ENCODE measurements at regions not wholly inside any gene's neighbourhood (a gene's known extent, or its start where the extent isn't known, plus 50 kb on each side); places are given as distances from the start of the nearest gene placed in this dataset.

- TF ChIP-seq POLR2AphosphoS5 (IDR thresholded peaks at IDR 0.05): no peak
- no peak for TF ChIP-seq POLR2A (IDR thresholded peaks at IDR 0.05)
- no peak for TF ChIP-seq CTCF (IDR thresholded peaks at IDR 0.05)
- Histone ChIP-seq H3K4me1 (no peaks in the 10 kb centered on the region), H3K4me3 (no peak overlapping the region), H3K9me3 (peaks cover 0 to 3% of the 10 kb centered on the region in 2 donors), H3K27ac (no peak overlapping the region), H3K27me3 (no peaks in the 10 kb centered on the region), H3K36me3 (no peaks in the 10 kb centered on the region)
- DNase-seq (ENCODE audit: low spot score in 2 of 2): no peak
- intact Hi-C loops (cut with DNase I; ENCODE audit: low total_unique reads): no loop called here
These were observed 255.4 kb downstream of the OGFRL1 start for GRCh38 chr6:71544028-71544427.

GRCh38 chr6:71544906-71545305, 256.3 kb downstream of the OGFRL1 start:
- H3K36me3 ChIP-seq: no peaks in the 10 kb centered on the region
- intact Hi-C loops (cut with DNase I; ENCODE audit: low total_unique reads): no loop called here

GRCh38 chr6:71545905-71546304, 257.3 kb downstream of the OGFRL1 start:
- no peak for DNase-seq (ENCODE audit: low spot score in 2 of 2)
- H3K4me1 ChIP-seq: no peaks in the 10 kb centered on the region
- no peaks in the 10 kb centered on the region for H3K27me3 ChIP-seq
- H3K4me3 ChIP-seq: no peak overlapping the region
- peaks cover 0 to 4% of the 10 kb centered on the region in 2 donors for H3K9me3 ChIP-seq
- H3K36me3 ChIP-seq: no peaks in the 10 kb centered on the region
- TF ChIP-seq POLR2A (IDR thresholded peaks at IDR 0.05) (no peak), POLR2AphosphoS5 (IDR thresholded peaks at IDR 0.05) (no peak), CTCF (IDR thresholded peaks at IDR 0.05) (no peak)
- intact Hi-C loops (cut with DNase I; ENCODE audit: low total_unique reads): no loop called here
- no peak overlapping the region for H3K27ac ChIP-seq

More at GRCh38 chr6:71544906-71545305, 256.3 kb downstream of the OGFRL1 start:
- H3K27me3 ChIP-seq: no peaks in the 10 kb centered on the region
- TF ChIP-seq POLR2A (IDR thresholded peaks at IDR 0.05): no peak
- TF ChIP-seq POLR2AphosphoS5 (IDR thresholded peaks at IDR 0.05): no peak
- no peak for TF ChIP-seq CTCF (IDR thresholded peaks at IDR 0.05)
- H3K27ac ChIP-seq: no peak overlapping the region
- no peak overlapping the region for H3K4me3 ChIP-seq
- H3K9me3 ChIP-seq: peaks cover 0 to 3% of the 10 kb centered on the region in 2 donors
- H3K4me1 ChIP-seq: no peaks in the 10 kb centered on the region
- DNase-seq (ENCODE audit: low spot score in 2 of 2): no peak

- intact Hi-C loops (cut with DNase I; ENCODE audit: low total_unique reads): no loop called here
- Histone ChIP-seq H3K4me1 (no peaks in the 10 kb centered on the region), H3K36me3 (no peaks in the 10 kb centered on the region), H3K27ac (no peak overlapping the region), H3K27me3 (no peaks in the 10 kb centered on the region), H3K4me3 (no peak overlapping the region), H3K9me3 (peaks cover 9 to 28% of the 10 kb centered on the region in 2 donors)
- DNase-seq (ENCODE audit: low spot score in 2 of 2): no peak
- TF ChIP-seq POLR2A (IDR thresholded peaks at IDR 0.05): no peak
- TF ChIP-seq POLR2AphosphoS5 (IDR thresholded peaks at IDR 0.05): no peak
- no peak for TF ChIP-seq CTCF (IDR thresholded peaks at IDR 0.05)
These were observed 263.2 kb downstream of the OGFRL1 start for GRCh38 chr6:71551798-71552197.

GRCh38 chr6:71556141-71556540, 267.5 kb downstream of the OGFRL1 start:
- TF ChIP-seq POLR2A (IDR thresholded peaks at IDR 0.05) (no peak), CTCF (IDR thresholded peaks at IDR 0.05) (no peak), POLR2AphosphoS5 (IDR thresholded peaks at IDR 0.05) (no peak)
- no peak overlapping the region for H3K27ac ChIP-seq
- no peak overlapping the region for H3K4me3 ChIP-seq
- H3K4me1 ChIP-seq: no peaks in the 10 kb centered on the region
- intact Hi-C loops (cut with DNase I; ENCODE audit: low total_unique reads): no loop called here
- peaks cover 23 to 47% of the 10 kb centered on the region in 2 donors for H3K9me3 ChIP-seq
- no peak for DNase-seq (ENCODE audit: low spot score in 2 of 2)
- H3K27me3 ChIP-seq: no peaks in the 10 kb centered on the region
- no peaks in the 10 kb centered on the region for H3K36me3 ChIP-seq

Measured in breast epithelium (tissue), 4 donors.